HG03175 (cell line): ENCODE measurements at regions not wholly inside any gene's neighbourhood (a gene's known extent, or its start where the extent isn't known, plus 50 kb on each side); places are given as distances from the start of the nearest gene placed in this dataset.
"Not testable (repeated sequence)": the region's sequence is repeated elsewhere in the genome, so short reads cannot be mapped to it uniquely, and the experiment has no call there.

Experiments
- ATAC-seq: cut with Tn5 transposase; IDR thresholded peaks from one replicate; pipeline ENCODE4 v1.9.1; 2021; ENCODE audit warnings: mild to moderate bottlenecking, moderate library complexity; ENCODE audit not compliant: unreplicated experiment

DNA sequence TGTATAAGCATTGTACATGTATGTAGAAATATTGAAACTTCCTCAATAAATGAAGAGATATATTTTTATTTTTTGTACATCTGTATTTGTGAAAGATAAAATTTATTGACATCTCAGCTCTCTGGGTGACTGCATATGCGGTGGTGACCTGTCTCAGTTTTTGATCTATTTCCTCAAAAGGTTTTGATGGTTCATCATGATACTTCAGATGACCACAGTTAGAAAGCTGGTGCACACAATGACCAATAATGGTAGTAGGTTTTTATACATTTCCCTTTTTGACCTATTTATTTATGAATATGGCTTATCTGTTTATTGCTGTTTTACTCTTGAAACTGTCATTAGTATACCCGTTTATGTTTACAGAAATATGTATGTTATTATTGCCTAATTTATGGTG is 549.6 kb upstream of the CHD1 start:
- ATAC-seq: not testable (repeated sequence)

GRCh38 chr5:99473328-99473727 is 544.5 kb upstream of the CHD1 start:
- ATAC-seq: not testable (repeated sequence)

- not testable (repeated sequence) for ATAC-seq
Measured at GRCh38 chr5:99471726-99472125, 542.9 kb upstream of the CHD1 start.

GRCh38 chr5:99471178-99471577 is 542.4 kb upstream of the CHD1 start:
- ATAC-seq: not testable (repeated sequence)

GRCh38 chr5:99470636-99471035 is 541.8 kb upstream of the CHD1 start:
- not testable (repeated sequence) for ATAC-seq

GRCh38 chr5:99460701-99461100 is 531.9 kb upstream of the CHD1 start:
- ATAC-seq: no peak

GRCh38 chr5:99453196-99453595 is 524.4 kb upstream of the CHD1 start:
- no peak for ATAC-seq

GRCh38 chr5:99449786-99450185 is 521.0 kb upstream of the CHD1 start:
- ATAC-seq: no peak

GRCh38 chr5:99445805-99446204 is 517.0 kb upstream of the CHD1 start:
- ATAC-seq: no peak

- no peak for ATAC-seq
Measured at GRCh38 chr5:99441235-99441634, 512.4 kb upstream of the CHD1 start.

DNA sequence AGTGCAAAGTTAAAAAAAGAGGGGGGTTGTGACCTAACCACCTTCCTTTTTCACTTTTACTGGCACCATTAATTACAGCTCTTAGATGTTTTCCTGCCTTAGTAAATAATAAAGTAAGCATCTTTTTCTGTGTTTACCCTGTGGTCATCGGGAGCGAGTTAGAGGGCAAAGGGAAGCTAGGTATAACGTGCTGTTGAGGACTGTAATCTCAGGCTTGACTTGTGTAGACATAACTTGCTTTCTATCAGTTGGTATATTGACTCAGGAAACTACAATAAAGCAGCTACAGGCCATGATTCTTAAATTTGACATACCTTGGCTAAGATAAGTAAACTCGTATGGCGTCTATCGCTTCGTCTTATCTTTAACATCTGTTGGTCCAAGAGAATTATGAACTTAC is 509.8 kb upstream of the CHD1 start:
- ATAC-seq: no peak

DNA sequence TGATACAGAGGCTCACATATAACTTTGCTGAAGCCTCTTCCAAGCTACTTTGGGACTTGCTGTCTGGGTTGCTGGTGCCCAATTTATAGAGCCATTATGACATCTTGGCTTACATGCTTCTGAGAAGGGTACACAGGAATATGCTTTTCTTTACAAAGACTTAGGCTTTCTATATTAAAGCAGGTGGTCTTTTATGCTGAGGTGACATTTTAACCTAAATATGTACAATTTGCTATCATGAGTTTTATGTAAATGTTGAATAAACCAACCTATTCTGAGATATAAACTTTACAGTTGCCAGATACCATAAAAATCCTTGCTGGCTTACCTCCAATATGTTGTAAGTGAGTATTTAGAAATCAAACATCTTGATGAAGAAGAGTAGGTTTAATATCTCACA is 509.2 kb upstream of the CHD1 start:
- ATAC-seq: no peak

GRCh38 chr5:99423396-99423795 is 494.6 kb upstream of the CHD1 start:
- not testable (repeated sequence) for ATAC-seq

DNA sequence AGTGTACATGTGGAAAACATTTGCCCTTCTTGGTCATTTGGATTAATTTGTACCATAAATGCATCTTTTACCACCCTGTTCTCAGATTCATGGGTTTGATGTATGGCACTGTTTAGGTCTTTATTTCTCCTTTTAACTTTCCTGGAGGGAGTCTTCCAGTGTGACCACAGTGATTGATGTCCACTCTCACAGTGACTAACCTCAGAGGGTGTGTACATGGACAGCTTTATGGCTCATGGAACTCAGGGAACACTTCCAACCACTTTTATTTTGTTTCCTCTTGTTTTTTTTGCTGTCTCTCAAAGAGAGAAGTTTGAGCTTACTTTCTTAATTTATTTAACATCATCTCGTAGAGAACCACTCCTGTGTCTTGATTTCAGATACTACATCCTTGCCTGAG is 489.8 kb upstream of the CHD1 start:
- ATAC-seq: not testable (repeated sequence)

DNA sequence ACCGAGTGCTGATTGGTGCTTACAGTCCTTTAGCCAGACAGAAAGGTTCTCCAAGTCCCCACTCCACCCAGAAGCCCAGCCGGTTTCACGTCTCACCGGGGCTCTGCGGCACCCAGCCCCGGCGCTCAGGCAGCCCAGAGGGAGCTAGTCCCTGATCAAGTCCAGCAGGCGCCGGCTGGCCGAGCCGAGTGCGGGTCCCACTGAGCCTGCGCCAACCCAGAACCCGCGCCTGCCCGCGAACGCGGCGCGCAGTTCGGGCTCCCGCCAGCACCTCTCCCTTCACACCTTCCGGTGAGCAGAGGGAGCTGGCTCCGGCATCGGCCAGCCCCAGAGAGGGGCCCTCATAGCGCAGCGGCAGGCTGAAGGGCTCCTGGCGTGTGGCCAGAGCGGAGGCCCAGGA is 481.6 kb upstream of the CHD1 start:
- not testable (repeated sequence) for ATAC-seq

GRCh38 chr5:99404764-99405302 is 476.0 kb upstream of the CHD1 start:
- not testable (repeated sequence) for ATAC-seq

DNA sequence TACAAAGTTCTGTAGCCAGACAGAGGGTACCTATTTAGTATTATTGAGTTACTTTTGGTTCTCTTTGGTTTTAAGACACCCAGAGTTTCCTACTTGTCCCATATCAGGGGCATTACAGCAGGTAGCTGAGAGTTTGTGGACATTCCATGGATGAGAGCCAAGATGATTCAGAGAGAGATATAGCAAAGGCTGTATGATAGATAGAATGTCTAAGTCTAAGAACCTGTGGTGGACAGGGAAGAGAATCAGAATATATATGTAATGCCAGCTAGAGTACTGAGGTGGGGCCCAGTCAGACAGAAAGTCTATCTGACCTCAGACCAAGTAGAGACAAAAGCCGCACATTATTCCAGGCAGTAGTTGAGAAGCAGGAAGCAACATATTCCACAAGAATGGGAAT is 471.8 kb upstream of the CHD1 start:
- ATAC-seq: not testable (repeated sequence)

- no peak for ATAC-seq
Measured at GRCh38 chr5:99398976-99399375, 470.2 kb upstream of the CHD1 start.

DNA sequence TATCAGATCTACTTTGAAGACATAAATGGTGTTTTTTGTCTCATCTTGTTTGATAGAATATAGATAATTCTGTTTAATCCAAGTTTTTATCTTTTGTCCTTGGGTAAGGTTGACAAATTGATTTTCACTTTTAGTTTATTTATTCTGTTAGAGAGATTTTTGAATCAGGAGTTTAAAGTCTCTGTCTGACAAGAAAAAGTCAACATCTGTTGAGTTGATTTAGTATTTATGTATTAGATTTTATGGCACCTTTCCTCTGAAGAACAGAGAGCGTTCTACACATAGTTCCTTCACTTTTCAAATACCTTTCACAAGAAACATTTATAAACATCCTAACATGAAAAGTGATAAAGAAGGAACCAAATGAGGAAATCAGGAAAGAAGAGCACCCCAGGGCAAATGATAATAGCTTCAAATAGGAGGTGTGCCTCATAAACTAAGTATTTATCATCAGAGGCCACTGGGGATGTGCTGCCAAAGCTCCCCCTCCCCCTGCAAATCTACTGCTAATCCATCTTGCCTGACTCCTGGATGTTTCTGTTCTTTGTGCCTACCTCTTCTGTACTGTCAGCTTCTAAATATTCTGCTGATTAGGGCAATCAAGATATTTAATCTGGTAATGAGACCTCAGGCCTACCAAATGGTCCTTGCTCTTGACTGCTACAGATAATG is 457.7 kb upstream of the CHD1 start:
- no peak for ATAC-seq

- no peak for ATAC-seq
Measured at GRCh38 chr5:99379187-99379586, 450.4 kb upstream of the CHD1 start.

GRCh38 chr5:99378443-99378842 is 449.6 kb upstream of the CHD1 start:
- ATAC-seq: no peak

- ATAC-seq: no peak
Measured at GRCh38 chr5:99369797-99370593, 441.2 kb upstream of the CHD1 start.
